HG03025 (cell line): ENCODE measurements at regions not wholly inside any gene's neighbourhood (a gene's known extent, or its start where the extent isn't known, plus 50 kb on each side); places are given as distances from the start of the nearest gene placed in this dataset.

ENCODE experiments used
- ATAC-seq: cut with Tn5 transposase; IDR thresholded peaks from one replicate; pipeline ENCODE4 v1.9.1; 2021; ENCODE audit warnings: mild to moderate bottlenecking, moderate library complexity; ENCODE audit not compliant: unreplicated experiment, low FRiP score

GRCh38 chr20:40192529-40192928 lies 496.5 kb downstream of the MAFB start:
- no peak for ATAC-seq

GRCh38 chr20:40192081-40192480 lies 497.0 kb downstream of the MAFB start:
- no peak for ATAC-seq

- ATAC-seq: no peak
Measured at GRCh38 chr20:40191573-40191972, 497.5 kb downstream of the MAFB start.

- no peak for ATAC-seq
Measured at GRCh38 chr20:40189621-40190020, 499.4 kb downstream of the MAFB start.

GRCh38 chr20:40188319-40188718 lies 500.7 kb downstream of the MAFB start:
- ATAC-seq: no peak

GRCh38 chr20:40186826-40187225 lies 502.2 kb downstream of the MAFB start:
- ATAC-seq: no peak

GRCh38 chr20:40181676-40182075 lies 507.4 kb downstream of the MAFB start:
- no peak for ATAC-seq

GRCh38 chr20:40176098-40176841 lies 512.8 kb downstream of the MAFB start:
- no peak for ATAC-seq

- ATAC-seq: no peak
Measured at GRCh38 chr20:40175296-40175695, 513.7 kb downstream of the MAFB start.

- ATAC-seq: no peak
Measured at GRCh38 chr20:40173872-40174271, 515.2 kb downstream of the MAFB start.

GRCh38 chr20:40168981-40169620 lies 519.9 kb downstream of the MAFB start:
- ATAC-seq: no peak

GRCh38 chr20:40161391-40161790 lies 527.6 kb downstream of the MAFB start:
- no peak for ATAC-seq

- no peak for ATAC-seq
Measured at GRCh38 chr20:40160097-40160550, 528.9 kb downstream of the MAFB start.

- ATAC-seq: no peak
Measured at GRCh38 chr20:40159276-40159675, 529.8 kb downstream of the MAFB start.

GRCh38 chr20:40156600-40157317 lies 532.3 kb downstream of the MAFB start:
- ATAC-seq: peak; percentile 79

- no peak for ATAC-seq
Measured at GRCh38 chr20:40154514-40154913, 534.5 kb downstream of the MAFB start.

- ATAC-seq: no peak
Measured at GRCh38 chr20:40148886-40149285, 540.1 kb downstream of the MAFB start.

GRCh38 chr20:40146071-40146470 lies 543.0 kb downstream of the MAFB start:
- ATAC-seq: no peak

GRCh38 chr20:40144581-40144980 lies 544.5 kb downstream of the MAFB start:
- ATAC-seq: no peak

GRCh38 chr20:40134176-40134575 lies 554.9 kb downstream of the MAFB start:
- ATAC-seq: no peak

- no peak for ATAC-seq
Measured at GRCh38 chr20:40120827-40121226, 568.2 kb downstream of the MAFB start.
